ENCODE measurements at regions not wholly inside any gene's neighbourhood (a gene's known extent, or its start where the extent isn't known, plus 50 kb on each side); places are given as distances from the start of the nearest gene placed in this dataset.
A peak's percentile ranks its signal among the peaks of the same experiment; 100 is the strongest.

DNA sequence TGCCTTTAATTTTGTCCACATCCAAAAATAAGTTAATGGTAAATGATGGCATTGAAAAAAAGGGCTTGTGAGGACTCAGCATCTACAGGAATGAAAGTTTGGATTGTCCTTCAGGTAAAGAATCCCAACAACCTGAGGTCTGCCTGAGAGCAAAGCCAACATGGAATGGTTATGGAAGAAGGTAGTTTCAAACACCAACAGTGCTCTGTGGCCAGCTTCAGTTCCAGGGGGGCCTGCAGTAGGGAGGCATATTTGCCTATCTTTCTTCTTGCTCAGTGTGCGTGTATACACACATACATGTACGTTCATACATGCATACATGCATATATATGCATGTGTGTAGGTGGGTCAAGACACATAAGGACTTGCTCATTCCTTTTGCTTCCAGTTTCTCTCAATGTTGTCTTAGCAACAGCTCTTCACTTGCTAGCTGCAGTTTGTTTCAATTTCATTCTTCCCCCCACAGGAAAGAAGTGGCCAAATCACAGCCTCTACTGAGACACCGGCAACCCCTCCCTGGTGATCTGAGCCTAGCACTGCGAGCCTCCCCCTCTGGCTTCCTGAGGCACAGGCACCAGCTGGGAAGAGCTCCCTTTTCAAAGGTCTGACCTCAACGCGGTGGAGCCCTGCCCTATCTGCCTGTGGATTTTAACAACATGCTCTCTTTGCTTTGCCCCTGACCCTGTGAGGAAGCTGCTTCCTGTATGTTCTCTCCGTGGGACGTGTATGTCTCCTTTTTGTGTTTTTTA is 146.2 kb downstream of the KLF13 start:
- peaks cover under 1% of the 10 kb centered on the region for H3K36me3 Mint-ChIP-seq (ENCODE audit: low read depth)
- ATAC-seq, result peak; percentile 89
- H3K9me3 ChIP-seq (ENCODE audit: control insufficient read depth, low read length, poor library complexity, severe bottlenecking), result no peaks in the 10 kb centered on the region
- DNase-seq, result no peak
- H3K27me3 Mint-ChIP-seq, result no peaks in the 10 kb centered on the region
- peak overlapping the region; percentile 98 for H3K27ac Mint-ChIP-seq
- peak overlapping the region; percentile 93 for H3K4me3 Mint-ChIP-seq
- peaks cover 29% of the 10 kb centered on the region for H3K4me1 Mint-ChIP-seq

DNA sequence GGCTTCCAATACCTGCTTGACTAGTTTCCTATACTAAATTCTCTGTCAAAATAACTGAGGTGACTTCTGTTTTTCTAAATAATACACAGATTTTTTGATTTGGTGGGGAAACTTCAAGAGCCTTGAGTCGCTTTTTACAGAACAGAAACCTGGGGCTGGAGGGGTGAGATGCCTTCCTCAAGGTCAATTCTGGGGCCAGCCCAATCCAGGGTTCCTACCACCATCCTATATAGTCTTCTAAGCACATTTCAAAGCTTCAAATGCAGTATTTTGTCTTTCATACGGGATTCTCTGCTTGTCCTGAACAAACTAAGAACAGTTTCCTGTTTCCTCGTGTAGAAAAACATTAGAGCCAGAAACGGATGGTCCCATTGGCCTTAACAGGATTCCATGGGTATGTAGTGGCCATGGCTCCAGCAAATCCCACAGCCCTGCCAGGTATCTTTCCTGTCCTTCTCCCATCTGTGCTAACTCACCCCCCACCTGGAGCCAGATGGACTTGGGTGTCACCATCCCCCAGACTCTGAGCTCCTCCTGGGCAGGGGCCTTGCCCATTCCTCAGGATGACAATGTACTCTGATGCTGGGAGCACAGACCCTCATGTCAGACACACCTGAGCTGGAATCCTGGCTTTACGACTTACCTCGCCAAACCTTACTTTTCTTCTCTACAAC is 146.9 kb downstream of the KLF13 start:
- Mint-ChIP-seq H3K4me3 (peak overlapping the region; percentile 93), H3K4me1 (peaks cover 30% of the 10 kb centered on the region), H3K27me3 (no peaks in the 10 kb centered on the region), H3K36me3 (ENCODE audit: low read depth) (peaks cover 2% of the 10 kb centered on the region), H3K27ac (peak overlapping the region; percentile 98)
- no peaks in the 10 kb centered on the region for H3K9me3 ChIP-seq (ENCODE audit: control insufficient read depth, low read length, poor library complexity, severe bottlenecking)
- DNase-seq (no peak), ATAC-seq (peak; percentile 10)

DNA sequence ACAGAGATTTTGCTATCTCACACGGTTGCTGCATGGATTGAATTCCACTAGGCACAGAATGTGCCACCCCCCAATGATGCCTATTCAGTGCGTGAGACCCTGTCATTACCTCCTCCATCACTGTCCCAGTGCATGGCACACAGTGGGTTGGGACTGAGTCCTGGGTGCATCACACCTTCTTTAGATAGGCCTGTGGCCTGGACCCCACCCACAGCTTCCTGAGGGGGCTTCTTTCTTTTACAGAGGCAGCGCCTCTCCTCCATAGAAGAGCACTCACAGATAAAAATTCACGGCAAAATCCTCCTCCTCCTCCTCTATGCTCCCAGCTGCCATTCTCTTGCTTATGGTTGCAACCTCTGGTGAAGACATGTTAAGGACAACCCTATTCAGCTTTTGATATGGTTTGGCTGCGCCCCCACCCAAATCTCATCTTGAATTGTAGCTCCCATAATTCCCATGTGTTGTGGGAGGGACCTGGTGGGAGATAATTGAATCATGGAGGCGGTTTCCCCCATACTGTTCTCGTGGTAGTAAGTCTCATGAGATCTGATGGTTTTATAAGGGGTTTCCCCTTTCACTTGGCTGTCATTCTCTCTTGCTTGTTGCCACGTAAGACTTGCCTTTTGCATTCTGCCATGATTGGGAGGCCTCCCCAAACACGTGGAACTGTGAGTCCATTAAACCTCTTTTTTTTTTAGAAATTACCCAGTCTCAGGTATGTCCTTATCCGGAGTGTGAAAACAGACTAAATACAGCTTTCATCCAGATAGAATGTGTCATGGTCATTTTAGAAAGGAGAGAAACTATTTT is 147.6 kb downstream of the KLF13 start:
- H3K4me3 Mint-ChIP-seq, result peak overlapping the region; percentile 93
- peaks cover 2% of the 10 kb centered on the region for H3K36me3 Mint-ChIP-seq (ENCODE audit: low read depth)
- peaks cover 35% of the 10 kb centered on the region for H3K4me1 Mint-ChIP-seq
- H3K27me3 Mint-ChIP-seq, result no peaks in the 10 kb centered on the region
- DNase-seq (no peak), ATAC-seq (no peak)
- no peaks in the 10 kb centered on the region for H3K9me3 ChIP-seq (ENCODE audit: control insufficient read depth, low read length, poor library complexity, severe bottlenecking)
- H3K27ac Mint-ChIP-seq, result peak overlapping the region; percentile 98

DNA sequence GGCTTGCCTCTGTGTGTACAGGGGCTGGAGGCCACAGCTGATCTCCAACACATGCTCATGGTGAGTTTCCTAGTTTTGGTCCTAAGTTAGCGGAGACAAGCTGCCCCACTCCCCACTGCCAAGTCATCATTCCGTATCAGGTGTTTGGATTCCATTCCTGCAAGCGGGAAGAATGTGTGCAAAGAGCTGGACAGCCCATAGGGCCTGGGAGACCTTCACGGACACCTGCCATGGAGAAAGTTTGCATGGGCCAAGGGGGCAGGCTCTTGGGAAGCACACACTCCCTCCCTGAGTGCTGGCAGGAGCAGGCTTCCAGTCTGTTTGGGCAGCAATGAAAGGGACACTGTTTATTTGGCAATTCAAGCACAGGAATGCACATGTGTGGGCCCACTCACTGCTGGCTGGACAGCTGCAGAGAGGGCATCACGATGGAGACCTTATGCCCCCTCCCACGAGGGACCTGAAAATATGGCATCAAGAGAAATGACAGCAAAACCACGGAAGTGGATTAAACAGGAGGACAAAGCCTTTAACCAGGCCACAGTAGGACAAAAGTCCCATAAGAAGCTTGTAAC is 149.7 kb downstream of the KLF13 start:
- Mint-ChIP-seq H3K36me3 (ENCODE audit: low read depth) (peaks cover 2% of the 10 kb centered on the region), H3K4me1 (peaks cover 36% of the 10 kb centered on the region), H3K27ac (peak overlapping the region; percentile 98), H3K4me3 (no peak overlapping the region), H3K27me3 (no peaks in the 10 kb centered on the region)
- DNase-seq (no peak), ATAC-seq (no peak)
- H3K9me3 ChIP-seq (ENCODE audit: control insufficient read depth, low read length, poor library complexity, severe bottlenecking), result no peaks in the 10 kb centered on the region

DNA sequence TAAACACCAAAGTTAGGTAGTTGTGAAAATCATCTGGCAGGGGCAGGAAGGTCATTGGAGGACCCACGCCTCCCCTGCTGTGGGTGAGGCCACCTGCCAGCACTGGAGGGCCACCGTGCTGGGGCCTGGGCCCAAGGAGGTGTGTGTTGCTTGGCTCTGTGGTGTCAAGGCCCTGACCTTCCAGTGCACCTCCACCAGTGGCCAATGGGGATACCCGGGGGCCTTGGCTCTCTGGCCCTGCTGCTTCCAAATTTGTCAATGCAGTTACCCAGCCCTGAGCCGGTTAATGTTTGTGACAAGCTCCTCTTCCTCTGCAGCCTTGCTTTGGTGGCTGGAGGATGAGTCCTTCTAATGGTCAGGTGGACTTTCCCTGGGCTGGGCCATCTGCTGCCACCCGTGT is 150.2 kb downstream of the KLF13 start:
- Mint-ChIP-seq H3K4me1 (peaks cover 36% of the 10 kb centered on the region), H3K36me3 (ENCODE audit: low read depth) (peaks cover 2% of the 10 kb centered on the region)

DNA sequence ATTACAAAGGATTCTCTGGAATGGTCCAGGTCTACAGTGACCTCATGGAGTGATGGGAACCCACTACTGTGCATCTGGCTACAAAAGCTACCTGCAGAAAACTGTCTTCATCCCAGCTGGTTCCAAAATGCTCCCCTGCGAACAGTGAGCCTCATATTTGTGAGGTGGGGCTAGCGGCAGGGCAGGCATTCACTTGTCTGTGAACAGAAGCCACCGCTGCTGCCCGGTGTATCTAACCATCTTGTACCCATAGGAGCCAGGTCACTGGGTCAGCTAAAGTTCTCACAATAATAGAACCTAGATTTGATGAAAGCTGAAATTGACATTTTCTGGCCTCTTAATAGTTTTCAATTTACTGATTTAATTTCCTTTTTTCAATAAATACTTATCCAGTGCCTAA is 150.7 kb downstream of the KLF13 start:
- peaks cover 34% of the 10 kb centered on the region for H3K4me1 Mint-ChIP-seq
- no peaks in the 10 kb centered on the region for H3K27me3 Mint-ChIP-seq
- ATAC-seq (no peak), DNase-seq (no peak)
- no peak overlapping the region for H3K4me3 Mint-ChIP-seq
- no peak overlapping the region for H3K27ac Mint-ChIP-seq
- H3K36me3 Mint-ChIP-seq (ENCODE audit: low read depth), result peaks cover 2% of the 10 kb centered on the region
- H3K9me3 ChIP-seq (ENCODE audit: control insufficient read depth, low read length, poor library complexity, severe bottlenecking), result no peaks in the 10 kb centered on the region

More for the DNA sequence above, 150.2 kb downstream of the KLF13 start:
- no peaks in the 10 kb centered on the region for H3K9me3 ChIP-seq (ENCODE audit: control insufficient read depth, low read length, poor library complexity, severe bottlenecking)
- ATAC-seq, result no peak
- no peak for DNase-seq
- Mint-ChIP-seq H3K27me3 (no peaks in the 10 kb centered on the region), H3K27ac (peak overlapping the region; percentile 98), H3K4me3 (no peak overlapping the region)

DNA sequence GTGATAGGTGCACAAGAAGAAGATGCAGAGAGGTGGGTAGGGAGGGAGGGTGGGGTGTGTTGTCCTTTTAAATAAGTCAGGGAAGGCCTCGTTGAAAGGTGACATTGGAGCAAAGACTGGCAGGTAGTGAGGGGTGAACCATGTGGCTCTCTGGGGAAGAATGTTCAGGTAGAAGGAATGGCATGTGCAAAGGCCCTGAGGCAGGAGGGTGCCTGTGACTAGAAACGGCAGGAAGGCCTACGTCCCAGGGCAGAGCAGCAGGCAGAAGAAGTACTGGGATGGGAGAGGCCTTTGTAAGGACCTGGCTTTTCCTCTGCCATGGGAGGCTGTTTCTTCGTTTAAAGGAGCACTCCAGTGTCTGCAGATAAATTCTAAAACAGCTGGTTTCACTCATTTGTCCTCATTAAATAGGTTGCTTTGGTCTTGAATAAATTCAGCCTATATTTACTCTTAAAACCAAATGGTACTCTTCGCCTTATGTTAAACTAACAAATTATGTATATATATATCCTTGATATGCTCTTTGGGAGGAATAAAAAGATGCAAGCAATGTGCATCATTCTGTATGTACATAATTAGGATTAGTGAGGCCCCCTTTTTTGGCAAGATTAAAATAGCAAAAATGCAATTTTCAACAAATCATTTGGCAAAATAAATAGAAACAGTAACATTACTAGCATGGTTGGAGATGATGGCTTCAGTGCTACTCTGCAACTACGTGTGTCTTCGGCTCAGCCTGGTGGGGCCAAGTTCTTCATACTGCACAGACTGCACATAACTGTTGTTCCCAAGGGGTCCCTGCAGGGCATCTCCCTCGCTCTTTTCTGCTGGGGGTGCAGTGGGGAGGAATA is 151.4 kb downstream of the KLF13 start:
- Mint-ChIP-seq H3K36me3 (ENCODE audit: low read depth) (peaks cover 2% of the 10 kb centered on the region), H3K27ac (no peak overlapping the region), H3K27me3 (no peaks in the 10 kb centered on the region), H3K4me1 (peaks cover 35% of the 10 kb centered on the region), H3K4me3 (no peak overlapping the region)
- ATAC-seq (no peak), DNase-seq (no peak)
- H3K9me3 ChIP-seq (ENCODE audit: control insufficient read depth, low read length, poor library complexity, severe bottlenecking), result no peaks in the 10 kb centered on the region

DNA sequence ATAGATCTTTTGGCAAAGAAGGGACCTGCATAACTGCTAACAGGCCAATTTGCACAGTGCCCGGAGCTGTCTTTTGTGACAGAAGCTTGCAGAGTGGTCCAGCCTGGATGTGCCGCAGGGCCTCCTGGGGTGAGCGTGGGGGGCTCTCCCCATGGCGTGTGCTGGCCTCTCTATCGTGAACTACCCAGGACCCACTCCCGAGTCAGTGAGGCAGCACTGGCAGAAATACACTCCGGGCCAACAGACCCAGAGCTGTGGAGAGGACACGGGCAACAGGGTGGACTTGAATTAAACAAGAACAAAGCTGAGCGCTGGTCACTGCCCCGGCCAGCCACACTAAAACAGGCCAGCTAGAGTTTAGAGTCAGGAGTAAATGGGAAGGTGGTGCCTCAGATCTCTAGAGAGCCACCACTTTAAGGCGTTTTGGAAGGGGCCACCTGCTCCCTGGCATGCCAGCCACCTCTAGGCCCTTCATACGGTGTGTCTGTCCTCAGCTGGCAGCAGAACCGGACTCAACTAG is 152.1 kb downstream of the KLF13 start:
- no peaks in the 10 kb centered on the region for H3K27me3 Mint-ChIP-seq
- H3K36me3 Mint-ChIP-seq (ENCODE audit: low read depth), result peaks cover 2% of the 10 kb centered on the region
- no peaks in the 10 kb centered on the region for H3K9me3 ChIP-seq (ENCODE audit: control insufficient read depth, low read length, poor library complexity, severe bottlenecking)
- no peak overlapping the region for H3K4me3 Mint-ChIP-seq
- no peak for DNase-seq
- ATAC-seq, result no peak
- peaks cover 28% of the 10 kb centered on the region for H3K4me1 Mint-ChIP-seq
- peak overlapping the region; percentile 61 for H3K27ac Mint-ChIP-seq

DNA sequence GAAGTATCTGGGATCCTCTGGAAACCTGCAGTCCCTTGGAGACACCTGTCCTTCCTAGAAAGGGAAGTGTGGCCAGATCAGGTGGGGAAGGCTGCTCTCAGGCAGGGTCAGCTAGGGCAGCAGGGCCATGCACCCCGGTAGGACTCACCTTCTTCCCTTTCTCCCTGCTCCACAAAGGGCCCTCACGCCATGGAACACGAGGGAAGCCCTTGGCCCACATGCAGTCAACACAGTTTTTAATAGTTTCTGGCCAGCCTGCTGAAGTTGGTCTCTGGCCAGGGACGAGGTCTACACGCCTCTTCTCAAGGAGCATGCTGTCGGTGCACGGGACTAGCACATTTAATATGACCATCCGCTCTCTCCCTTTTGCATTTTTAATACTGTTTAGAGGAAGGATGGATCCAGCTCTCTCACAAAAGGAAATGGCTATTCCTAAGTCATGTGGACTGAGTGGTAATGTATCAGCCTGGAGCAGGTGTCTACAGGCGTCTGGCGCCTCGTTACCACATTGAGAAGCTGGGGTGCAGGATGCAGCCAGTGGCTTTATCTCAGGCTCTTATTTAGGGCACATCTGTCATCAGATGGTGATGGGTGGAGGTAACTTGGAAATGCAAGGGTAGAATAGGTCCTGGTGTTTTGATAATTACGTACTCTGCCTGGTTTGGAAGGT is 153.9 kb downstream of the KLF13 start:
- no peak for DNase-seq
- H3K27me3 Mint-ChIP-seq, result no peaks in the 10 kb centered on the region
- ATAC-seq, result no peak
- no peak overlapping the region for H3K4me3 Mint-ChIP-seq
- peaks cover 22% of the 10 kb centered on the region for H3K4me1 Mint-ChIP-seq
- H3K36me3 Mint-ChIP-seq (ENCODE audit: low read depth), result peaks cover 2% of the 10 kb centered on the region
- H3K27ac Mint-ChIP-seq, result no peak overlapping the region
- no peaks in the 10 kb centered on the region for H3K9me3 ChIP-seq (ENCODE audit: control insufficient read depth, low read length, poor library complexity, severe bottlenecking)

DNA sequence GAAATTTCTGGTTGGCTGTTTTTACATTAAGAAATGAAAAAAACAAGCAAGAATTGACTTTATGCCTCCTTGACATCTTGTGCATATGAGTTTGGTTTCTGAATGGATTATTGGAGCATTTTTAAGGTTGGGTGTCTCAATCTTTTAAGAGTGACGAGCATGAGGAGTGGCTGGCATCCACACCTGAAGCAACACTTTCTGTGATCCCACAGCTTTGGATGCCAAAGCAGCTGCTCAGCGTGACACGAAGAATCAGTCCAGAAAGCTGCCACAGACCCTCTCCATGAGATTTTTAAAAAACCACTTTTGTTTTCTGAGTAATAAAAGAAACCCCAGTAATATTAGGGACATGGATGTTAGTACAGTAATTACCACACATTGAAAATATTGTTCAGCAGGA is 154.5 kb downstream of the KLF13 start:
- no peak for ATAC-seq
- Mint-ChIP-seq H3K4me3 (no peak overlapping the region), H3K27me3 (no peaks in the 10 kb centered on the region), H3K27ac (no peak overlapping the region), H3K36me3 (ENCODE audit: low read depth) (peaks cover 2% of the 10 kb centered on the region), H3K4me1 (peaks cover 20% of the 10 kb centered on the region)
- H3K9me3 ChIP-seq (ENCODE audit: control insufficient read depth, low read length, poor library complexity, severe bottlenecking), result no peaks in the 10 kb centered on the region
- no peak for DNase-seq

DNA sequence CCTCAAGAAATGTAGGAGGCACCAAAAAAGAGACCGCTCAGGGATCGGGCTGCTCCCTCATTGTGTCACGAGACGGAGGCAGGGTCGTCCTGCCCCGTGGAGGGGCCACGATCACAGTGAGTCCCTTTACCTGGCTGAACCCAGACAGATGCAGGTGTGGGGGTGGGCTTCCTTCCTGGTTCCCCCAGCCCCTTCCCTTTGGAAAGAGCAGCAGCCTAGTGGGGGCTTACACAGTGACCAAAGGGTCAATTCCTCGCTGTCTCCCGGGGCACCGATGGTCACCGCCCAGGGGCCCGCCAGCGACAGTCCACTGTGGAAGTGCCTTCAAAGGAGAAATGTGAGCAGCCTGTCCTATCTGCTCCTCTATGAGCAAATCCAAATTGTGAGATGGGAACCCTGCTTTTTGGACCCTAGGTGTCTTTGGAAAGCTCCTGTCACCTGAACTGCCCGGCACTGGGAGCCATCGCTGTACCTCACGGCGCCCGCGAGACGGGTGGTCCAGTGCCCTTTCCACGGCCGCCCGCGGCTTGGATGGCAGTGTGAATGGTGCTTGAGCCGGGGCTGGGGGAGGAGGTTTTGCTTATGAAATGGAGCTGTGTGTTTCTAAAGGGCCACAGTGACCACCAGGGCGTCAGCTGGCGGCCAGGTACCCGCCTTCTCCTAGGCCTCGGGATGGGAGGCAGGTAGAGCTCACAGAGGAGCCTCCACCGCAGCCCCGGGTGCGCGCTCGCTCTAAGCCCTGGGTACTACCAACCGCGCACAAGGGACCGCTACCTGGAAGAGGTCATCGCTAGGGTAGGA is 155.7 kb downstream of the KLF13 start:
- Mint-ChIP-seq H3K4me3 (peak overlapping the region; percentile 92), H3K27ac (peak overlapping the region; percentile 72), H3K4me1 (peaks cover 20% of the 10 kb centered on the region), H3K36me3 (ENCODE audit: low read depth) (peaks cover 2% of the 10 kb centered on the region), H3K27me3 (no peaks in the 10 kb centered on the region)
- no peaks in the 10 kb centered on the region for H3K9me3 ChIP-seq (ENCODE audit: control insufficient read depth, low read length, poor library complexity, severe bottlenecking)
- DNase-seq (no peak), ATAC-seq (no peak)

All from T-helper 17 cell (primary cell).